ENCODE measurements at regions not wholly inside any gene's neighbourhood (a gene's known extent, or its start where the extent isn't known, plus 50 kb on each side); places are given as distances from the start of the nearest gene placed in this dataset.

- TF ChIP-seq CTCF (conservative IDR thresholded peaks at IDR 0.05; ENCODE audit: low read depth, low read length) (no peak), EZH2 (IDR thresholded peaks at IDR 0.05; ENCODE audit: borderline replicate concordance, low read depth, low read length, poor library complexity, severe bottlenecking) (no peak)
Measured at GRCh38 chr1:245045087-245045881, 109.5 kb upstream of the KIF26B start.
